DND-41 (cell line): ENCODE measurements at regions not wholly inside any gene's neighbourhood (a gene's known extent, or its start where the extent isn't known, plus 50 kb on each side); places are given as distances from the start of the nearest gene placed in this dataset.

Experiments used
- EZH2 ChIP-seq: IDR thresholded peaks from 3 replicates; pipeline ENCODE4 v1.6.1; 2012; ENCODE audit warnings: borderline replicate concordance, low read depth, mild to moderate bottlenecking, moderate library complexity, low read length, inconsistent platforms; ENCODE audit not compliant: severe bottlenecking
- TF ChIP-seq, protein P1 (sequence below): IDR thresholded peaks from 2 replicates; pipeline ENCODE4 v1.5.1; 2012; ENCODE audit warnings: borderline replicate concordance, low read length, moderate library complexity, mild to moderate bottlenecking; ENCODE audit not compliant: poor library complexity, severe bottlenecking; ENCODE audit errors: extremely low read depth

DNA sequence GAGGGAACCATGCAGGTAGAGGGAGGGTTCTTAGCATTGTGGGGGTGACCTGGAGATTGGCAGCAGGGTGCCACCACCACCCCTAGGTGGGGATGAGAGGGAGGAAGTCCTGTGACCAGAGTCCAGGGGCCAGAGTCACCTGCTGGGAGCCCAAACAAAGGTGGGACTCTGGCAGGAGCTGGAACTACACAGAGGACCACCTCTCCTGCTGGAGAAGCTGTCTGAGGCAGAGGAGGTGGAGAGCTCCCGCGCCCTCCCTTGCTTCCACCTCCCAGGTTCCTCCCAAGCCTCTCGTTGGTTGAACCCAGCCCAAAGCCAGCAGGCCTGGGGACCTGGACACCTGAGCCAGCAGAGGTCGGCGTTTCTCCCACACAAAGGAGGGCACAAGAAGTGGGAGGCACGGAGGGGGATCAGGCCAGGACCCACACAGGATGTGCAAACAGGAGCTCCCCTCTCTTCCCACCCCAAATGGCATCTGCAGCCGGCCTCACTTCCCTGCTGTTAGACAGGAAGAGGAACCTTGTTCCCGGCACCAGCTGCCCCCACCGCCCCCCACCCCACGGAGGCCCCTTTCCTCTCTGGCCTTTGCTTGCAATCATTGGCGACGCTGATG, 154.6 kb downstream of the SEC14L1 start:
- TF ChIP-seq, protein P1, sequence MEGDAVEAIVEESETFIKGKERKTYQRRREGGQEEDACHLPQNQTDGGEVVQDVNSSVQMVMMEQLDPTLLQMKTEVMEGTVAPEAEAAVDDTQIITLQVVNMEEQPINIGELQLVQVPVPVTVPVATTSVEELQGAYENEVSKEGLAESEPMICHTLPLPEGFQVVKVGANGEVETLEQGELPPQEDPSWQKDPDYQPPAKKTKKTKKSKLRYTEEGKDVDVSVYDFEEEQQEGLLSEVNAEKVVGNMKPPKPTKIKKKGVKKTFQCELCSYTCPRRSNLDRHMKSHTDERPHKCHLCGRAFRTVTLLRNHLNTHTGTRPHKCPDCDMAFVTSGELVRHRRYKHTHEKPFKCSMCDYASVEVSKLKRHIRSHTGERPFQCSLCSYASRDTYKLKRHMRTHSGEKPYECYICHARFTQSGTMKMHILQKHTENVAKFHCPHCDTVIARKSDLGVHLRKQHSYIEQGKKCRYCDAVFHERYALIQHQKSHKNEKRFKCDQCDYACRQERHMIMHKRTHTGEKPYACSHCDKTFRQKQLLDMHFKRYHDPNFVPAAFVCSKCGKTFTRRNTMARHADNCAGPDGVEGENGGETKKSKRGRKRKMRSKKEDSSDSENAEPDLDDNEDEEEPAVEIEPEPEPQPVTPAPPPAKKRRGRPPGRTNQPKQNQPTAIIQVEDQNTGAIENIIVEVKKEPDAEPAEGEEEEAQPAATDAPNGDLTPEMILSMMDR = no peak
- TF ChIP-seq EZH2 = no peak
